ENCODE measurements at regions not wholly inside any gene's neighbourhood (a gene's known extent, or its start where the extent isn't known, plus 50 kb on each side); places are given as distances from the start of the nearest gene placed in this dataset.

DNA sequence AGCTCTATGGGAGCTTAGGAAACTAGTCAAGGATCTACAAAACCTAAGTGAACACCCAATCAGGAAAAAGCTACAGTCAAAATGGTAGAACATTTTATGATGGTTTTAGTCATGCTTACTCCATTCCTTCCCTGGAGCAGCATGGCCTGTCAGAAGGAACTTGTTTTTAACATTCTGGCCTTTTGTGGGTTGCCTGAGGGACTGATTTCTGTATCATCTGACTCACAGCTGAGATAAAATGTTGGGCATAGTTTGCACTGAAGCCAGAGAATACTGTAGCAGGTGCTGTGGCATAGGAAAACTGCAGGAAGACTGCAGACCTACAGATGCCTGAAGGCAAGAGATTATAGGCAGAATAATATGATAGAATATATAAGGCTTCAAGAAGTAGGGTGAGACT, 719.6 kb upstream of the GRAMD2B start:
- TF ChIP-seq NR3C1 (CRISPR knock-in tag; IDR thresholded peaks at IDR 0.05): no peak
- no peak for TF ChIP-seq RAD21 (CRISPR knock-in tag; IDR thresholded peaks at IDR 0.05)
- no peak for TF ChIP-seq GABPA (IDR thresholded peaks at IDR 0.05; ENCODE audit: low read depth, low read length)
- no peak for TF ChIP-seq GABPA (CRISPR knock-in tag; IDR thresholded peaks at IDR 0.05; ENCODE audit: low read depth)
- no peak for TF ChIP-seq ZNF260 (CRISPR knock-in tag; IDR thresholded peaks at IDR 0.05; ENCODE audit: borderline replicate concordance, low read depth)
- TF ChIP-seq CENPX (CRISPR knock-in tag; IDR thresholded peaks at IDR 0.05): no peak
- TF ChIP-seq ARHGAP35 (CRISPR knock-in tag; IDR thresholded peaks at IDR 0.05; ENCODE audit: borderline replicate concordance): no peak
- TF ChIP-seq ZFYVE20 (CRISPR knock-in tag; IDR thresholded peaks at IDR 0.05; ENCODE audit: borderline replicate concordance, low read depth): no peak
- TF ChIP-seq MTF1 (CRISPR knock-in tag; IDR thresholded peaks at IDR 0.05): no peak

Measured in HepG2 (cell line).